Keratinocyte (primary cell): ENCODE measurements at regions not wholly inside any gene's neighbourhood (a gene's known extent, or its start where the extent isn't known, plus 50 kb on each side); places are given as distances from the start of the nearest gene placed in this dataset.

Experiments used
- DNase-seq: peaks from one replicate; pipeline ENCODE4 v3.0.0-alpha.2; 2011; ENCODE audit warnings: low read depth, missing footprints, low spot score
- FAIRE-seq: peaks from 2 replicates; lab custom pipeline; 2011; peaks lifted over from hg19 to GRCh38; lab: Jason Lieb, UNC
- H2AFZ ChIP-seq: 2 replicates; pipeline ENCODE4 v1.6.0; 2012; ENCODE audit warnings: low read length, control low read depth, inconsistent platforms; ENCODE audit not compliant: control insufficient read depth
- H3K27ac ChIP-seq: 2 replicates; pipeline ENCODE4 v1.5.1; 2011; ENCODE audit warnings: low read length; ENCODE audit not compliant: control insufficient read depth, insufficient read depth
- H3K27me3 ChIP-seq: 3 replicates; pipeline ENCODE4 v1.6.0; 2011; ENCODE audit warnings: low read length; ENCODE audit not compliant: control insufficient read depth, insufficient read depth; ENCODE audit errors: extremely low read depth
- H3K36me3 ChIP-seq, 2 experiments: 2 replicates in 1 of 2; 3 replicates in 1 of 2; pipeline ENCODE4 v1.5.1; 2011; ENCODE audit warnings: low read length in 2 of 2, mild to moderate bottlenecking in 1 of 2; ENCODE audit not compliant: control insufficient read depth in 2 of 2, insufficient read depth in 2 of 2; ENCODE audit errors: extremely low read depth in 1 of 2
- H3K4me1 ChIP-seq: 3 replicates; pipeline ENCODE4 v1.5.1; 2011; ENCODE audit warnings: low read length; ENCODE audit not compliant: control insufficient read depth, insufficient read depth; ENCODE audit errors: extremely low read depth
- H3K4me2 ChIP-seq: 3 replicates; pipeline ENCODE4 v1.6.0; 2011; ENCODE audit warnings: low read depth, low read length; ENCODE audit not compliant: control insufficient read depth, insufficient read depth; ENCODE audit errors: extremely low read depth
- H3K4me3 ChIP-seq, 3 experiments: fragments of 200-600 bp in 1 of 3; sonication (generic) in 1 of 3; 2 replicates in 2 of 3; 3 replicates in 1 of 3; pipeline ENCODE4 v1.5.1; 2011 to 2016; ENCODE audit warnings: low read length in 3 of 3, mild to moderate bottlenecking in 3 of 3, control low read depth in 2 of 3, inconsistent platforms in 1 of 3, low read depth in 1 of 3, mixed read lengths in 1 of 3, mixed run types in 1 of 3, moderate library complexity in 1 of 3; ENCODE audit not compliant: control insufficient read depth in 2 of 3, insufficient read depth in 2 of 3; ENCODE audit errors: extremely low read depth in 1 of 3
- H3K79me2 ChIP-seq: 2 replicates; pipeline ENCODE4 v1.6.0; 2012; ENCODE audit warnings: low read length; ENCODE audit not compliant: control insufficient read depth, insufficient read depth
- H3K9ac ChIP-seq: 3 replicates; pipeline ENCODE4 v1.6.0; 2011; ENCODE audit warnings: low read length; ENCODE audit not compliant: control insufficient read depth, insufficient read depth; ENCODE audit errors: extremely low read depth
- H3K9me1 ChIP-seq: 3 replicates; pipeline ENCODE4 v1.6.0; 2011; ENCODE audit warnings: low read length; ENCODE audit not compliant: control insufficient read depth, insufficient read depth; ENCODE audit errors: extremely low read depth
- H3K9me3 ChIP-seq: 2 replicates; pipeline ENCODE4 v1.5.1; 2012; ENCODE audit warnings: low read depth, low read length; ENCODE audit not compliant: control insufficient read depth
- H4K20me1 ChIP-seq: 3 replicates; pipeline ENCODE4 v1.6.0; 2011; ENCODE audit warnings: low read length; ENCODE audit not compliant: control insufficient read depth, insufficient read depth; ENCODE audit errors: extremely low read depth
- EZH2 ChIP-seq: IDR thresholded peaks from one replicate; pipeline ENCODE4 v1.6.1; 2012; ENCODE audit warnings: inconsistent platforms, mild to moderate bottlenecking, low read length, moderate library complexity
- dilution Hi-C: fragments of 300-500 bp; cut with MboI; formaldehyde crosslinking; loops from one replicate; pipeline ENCODE4 v1.7.0; 2020; ENCODE audit warnings: low sequenced_read_pairs; ENCODE audit not compliant: extremely low pct_ligation_motif_present
- TF ChIP-seq, protein P1 (sequence below), 3 experiments: IDR thresholded peaks in 1 of 3; conservative IDR thresholded peaks in 1 of 3; optimal IDR thresholded peaks in 1 of 3; 2 replicates in 2 of 3; 3 replicates in 1 of 3; pipeline versions ENCODE3 to v1.5.1; 2011; ENCODE audit warnings: low read length in 3 of 3, mild to moderate bottlenecking in 3 of 3, moderate library complexity in 2 of 3, control low read depth in 1 of 3, inconsistent platforms in 1 of 3; ENCODE audit not compliant: insufficient read depth in 2 of 3; ENCODE audit errors: extremely low read depth in 1 of 3

DNA sequence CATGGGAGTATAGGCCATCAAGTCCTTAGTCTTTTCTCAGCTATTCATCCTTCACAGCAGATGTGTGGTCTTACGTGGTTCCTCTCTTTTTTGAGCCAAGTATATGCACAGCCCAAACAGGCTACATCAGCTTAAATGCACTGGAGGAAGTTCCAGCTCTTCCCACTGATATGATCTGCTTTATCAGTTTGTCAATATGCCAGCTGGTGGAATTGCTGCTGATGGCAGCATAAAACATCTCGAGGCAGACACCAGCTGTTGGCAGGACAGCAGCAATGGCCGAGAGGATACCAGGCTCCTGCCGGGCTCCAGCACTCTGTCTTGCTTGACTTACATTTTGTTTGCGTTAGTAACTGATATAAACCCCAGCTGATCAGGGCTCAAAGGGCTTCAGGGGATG is 143.4 kb downstream of the TENT4A start:
- dilution Hi-C loops: no loop called here
- H3K9me3 ChIP-seq: peaks cover 2% of the 10 kb centered on the region
- no peak overlapping the region for H3K27ac ChIP-seq
- H3K4me3 ChIP-seq: no peak overlapping the region
- no peak for FAIRE-seq
- no peaks in the 10 kb centered on the region for H3K4me1 ChIP-seq
- H3K9me1 ChIP-seq: no peaks in the 10 kb centered on the region
- H3K36me3 ChIP-seq: no peaks in the 10 kb centered on the region
- no peaks in the 10 kb centered on the region for H3K79me2 ChIP-seq
- TF ChIP-seq EZH2: no peak
- TF ChIP-seq, protein P1, sequence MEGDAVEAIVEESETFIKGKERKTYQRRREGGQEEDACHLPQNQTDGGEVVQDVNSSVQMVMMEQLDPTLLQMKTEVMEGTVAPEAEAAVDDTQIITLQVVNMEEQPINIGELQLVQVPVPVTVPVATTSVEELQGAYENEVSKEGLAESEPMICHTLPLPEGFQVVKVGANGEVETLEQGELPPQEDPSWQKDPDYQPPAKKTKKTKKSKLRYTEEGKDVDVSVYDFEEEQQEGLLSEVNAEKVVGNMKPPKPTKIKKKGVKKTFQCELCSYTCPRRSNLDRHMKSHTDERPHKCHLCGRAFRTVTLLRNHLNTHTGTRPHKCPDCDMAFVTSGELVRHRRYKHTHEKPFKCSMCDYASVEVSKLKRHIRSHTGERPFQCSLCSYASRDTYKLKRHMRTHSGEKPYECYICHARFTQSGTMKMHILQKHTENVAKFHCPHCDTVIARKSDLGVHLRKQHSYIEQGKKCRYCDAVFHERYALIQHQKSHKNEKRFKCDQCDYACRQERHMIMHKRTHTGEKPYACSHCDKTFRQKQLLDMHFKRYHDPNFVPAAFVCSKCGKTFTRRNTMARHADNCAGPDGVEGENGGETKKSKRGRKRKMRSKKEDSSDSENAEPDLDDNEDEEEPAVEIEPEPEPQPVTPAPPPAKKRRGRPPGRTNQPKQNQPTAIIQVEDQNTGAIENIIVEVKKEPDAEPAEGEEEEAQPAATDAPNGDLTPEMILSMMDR (optimal IDR thresholded peaks at IDR 0.05 in 1 of 3, IDR thresholded peaks at IDR 0.05 in 1 of 3, conservative IDR thresholded peaks at IDR 0.05 in 1 of 3; ENCODE audit: extremely low read depth in 1 of 3, insufficient read depth in 2 of 3, low read length in 3 of 3): no peak
- no peak overlapping the region for H2AFZ ChIP-seq
- H3K9ac ChIP-seq: no peak overlapping the region
- DNase-seq: no peak
- no peaks in the 10 kb centered on the region for H4K20me1 ChIP-seq
- no peaks in the 10 kb centered on the region for H3K27me3 ChIP-seq
- H3K4me2 ChIP-seq: no peak overlapping the region

DNA sequence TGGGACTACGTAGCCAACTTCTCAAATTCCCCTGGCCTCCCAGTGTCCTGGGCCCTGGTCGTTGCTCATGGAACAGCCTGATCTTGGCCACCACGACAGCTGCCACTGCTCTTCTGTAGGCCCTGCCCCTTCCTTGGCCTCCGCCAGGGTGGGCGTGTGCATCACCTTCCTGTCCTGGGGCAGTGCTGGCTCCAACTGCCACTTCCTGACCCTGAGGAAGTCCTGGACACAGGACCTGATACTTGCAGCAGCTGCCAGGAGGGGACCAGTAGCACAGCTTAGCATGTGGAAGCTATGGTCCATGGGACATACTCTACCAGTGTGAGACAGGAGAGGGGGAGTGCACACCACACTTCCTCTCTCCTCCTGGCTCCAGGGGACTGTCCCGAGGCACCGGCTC is 145.2 kb downstream of the TENT4A start:
- no peak for FAIRE-seq
- H3K4me1 ChIP-seq: no peaks in the 10 kb centered on the region
- no peak overlapping the region for H3K4me3 ChIP-seq
- H3K9ac ChIP-seq: no peak overlapping the region
- H3K27me3 ChIP-seq: no peaks in the 10 kb centered on the region
- H4K20me1 ChIP-seq: no peaks in the 10 kb centered on the region
- no peaks in the 10 kb centered on the region for H3K36me3 ChIP-seq
- dilution Hi-C loops: no loop called here
- H3K9me1 ChIP-seq: no peaks in the 10 kb centered on the region
- H3K27ac ChIP-seq: no peak overlapping the region
- H3K9me3 ChIP-seq: no peaks in the 10 kb centered on the region
- no peak overlapping the region for H2AFZ ChIP-seq
- H3K79me2 ChIP-seq: no peaks in the 10 kb centered on the region
- DNase-seq: no peak
- no peak overlapping the region for H3K4me2 ChIP-seq
- TF ChIP-seq, protein P1 (optimal IDR thresholded peaks at IDR 0.05 in 1 of 3, IDR thresholded peaks at IDR 0.05 in 1 of 3, conservative IDR thresholded peaks at IDR 0.05 in 1 of 3; ENCODE audit: extremely low read depth in 1 of 3, insufficient read depth in 2 of 3, low read length in 3 of 3): no peak
- TF ChIP-seq EZH2: no peak
